Endothelial cell of umbilical vein (primary cell): ENCODE measurements at regions not wholly inside any gene's neighbourhood (a gene's known extent, or its start where the extent isn't known, plus 50 kb on each side); places are given as distances from the start of the nearest gene placed in this dataset.

Experiments
- BruUV-seq: library from RNA; stranded (reverse); fragments of 400-500 nt; replicated peaks from 2 replicates; lab custom pipeline; 2021; lab: Mats Ljungman, UMichigan
- CTCF ChIA-PET: fragments of 300-600, 350-600 bp; sonication (Branson Sonifier 250); formaldehyde crosslinking; loops from one replicate; lab custom pipeline; 2021; ENCODE audit warnings: antibody characterized with exemption, inconsistent platforms; lab: Charles Lee
- POLR2A ChIA-PET: fragments of 300-600, 350-600 bp; sonication (Branson Sonifier 250); formaldehyde crosslinking; loops from one replicate; lab custom pipeline; 2021; ENCODE audit warnings: antibody characterized with exemption, inconsistent platforms; lab: Charles Lee
- DNase-seq: peaks from one replicate; pipeline ENCODE4 v3.0.0-alpha.2; 2011; ENCODE audit warnings: low read depth, low spot score
- FAIRE-seq: peaks from 2 replicates; lab custom pipeline; 2011; peaks lifted over from hg19 to GRCh38; lab: Jason Lieb, UNC
- H2AFZ ChIP-seq: 2 replicates; pipeline ENCODE4 v1.6.0; 2012; ENCODE audit warnings: low read depth, low read length, control low read depth, inconsistent platforms
- H3K27ac ChIP-seq: 2 replicates; pipeline ENCODE4 v1.5.1; 2011; ENCODE audit warnings: low read depth, mild to moderate bottlenecking, control low read depth, low read length, moderate library complexity; ENCODE audit not compliant: insufficient read depth
- H3K27me3 ChIP-seq, 2 experiments: 2 replicates each; pipeline versions ENCODE4 v1.6.0 to v1.6.1; 2011; ENCODE audit warnings: low read length in 2 of 2, mixed read lengths in 1 of 2; ENCODE audit not compliant: control insufficient read depth in 2 of 2, insufficient read depth in 2 of 2
- H3K36me3 ChIP-seq, 2 experiments: 2 replicates in 1 of 2; 3 replicates in 1 of 2; pipeline ENCODE4 v1.5.1; 2011; ENCODE audit warnings: low read length in 2 of 2, mild to moderate bottlenecking in 1 of 2, moderate library complexity in 1 of 2; ENCODE audit not compliant: control insufficient read depth in 2 of 2, insufficient read depth in 2 of 2; ENCODE audit errors: extremely low read depth in 1 of 2
- H3K4me1 ChIP-seq: 3 replicates; pipeline ENCODE4 v1.5.1; 2011; ENCODE audit warnings: mild to moderate bottlenecking, low read length; ENCODE audit not compliant: control insufficient read depth, insufficient read depth; ENCODE audit errors: extremely low read depth
- H3K4me2 ChIP-seq: 2 replicates; pipeline ENCODE4 v1.6.1; 2011; ENCODE audit warnings: low read length, control low read depth, mixed read lengths; ENCODE audit not compliant: insufficient read depth
- H3K4me3 ChIP-seq, 3 experiments: fragments of 200-600 bp in 1 of 3; sonication (generic), shearing (Covaris generic) in 1 of 3; replicated peaks in 1 of 3; 2 replicates each; pipeline ENCODE4 v1.5.1; 2011 to 2016; ENCODE audit warnings: control low read depth in 3 of 3, low read length in 3 of 3, mild to moderate bottlenecking in 2 of 3, inconsistent platforms in 1 of 3, low read depth in 1 of 3, moderate library complexity in 1 of 3; ENCODE audit not compliant: insufficient read depth in 1 of 3
- H3K79me2 ChIP-seq: 2 replicates; pipeline ENCODE4 v1.6.0; 2012; ENCODE audit warnings: low read length, inconsistent platforms; ENCODE audit not compliant: control insufficient read depth, insufficient read depth
- H3K9ac ChIP-seq: replicated peaks from 2 replicates; pipeline ENCODE3; 2011; ENCODE audit warnings: low read length, control low read depth; ENCODE audit not compliant: insufficient read depth; ENCODE audit errors: extremely low read depth
- H3K9me1 ChIP-seq: replicated peaks from 3 replicates; pipeline ENCODE4 v1.6.0; 2011; ENCODE audit warnings: mild to moderate bottlenecking, low read length; ENCODE audit not compliant: control insufficient read depth, insufficient read depth; ENCODE audit errors: extremely low read depth
- H3K9me3 ChIP-seq: replicated peaks from 2 replicates; pipeline ENCODE4 v1.5.1; 2012; ENCODE audit warnings: low read length, inconsistent platforms; ENCODE audit not compliant: control insufficient read depth, insufficient read depth
- H4K20me1 ChIP-seq: replicated peaks from 2 replicates; pipeline ENCODE3; 2011; ENCODE audit warnings: mild to moderate bottlenecking, low read length; ENCODE audit not compliant: control insufficient read depth, insufficient read depth; ENCODE audit errors: extremely low read depth
- EZH2 ChIP-seq: IDR thresholded peaks from 2 replicates; pipeline ENCODE4 v1.6.1; 2012; ENCODE audit warnings: borderline replicate concordance, low read depth, mild to moderate bottlenecking, moderate library complexity, low read length, inconsistent platforms; ENCODE audit not compliant: severe bottlenecking
- FOS ChIP-seq: IDR thresholded peaks from 2 replicates; pipeline ENCODE4 v1.6.1; 2011; ENCODE audit warnings: mild to moderate bottlenecking, low read length, moderate library complexity, borderline replicate concordance; ENCODE audit not compliant: insufficient read depth
- GATA2 ChIP-seq: IDR thresholded peaks from 2 replicates; pipeline ENCODE4 v1.7.0; 2011; ENCODE audit warnings: low read depth, mild to moderate bottlenecking, moderate library complexity, mixed read lengths, low read length; ENCODE audit not compliant: insufficient read length, insufficient read depth
- JUN ChIP-seq: IDR thresholded peaks from 2 replicates; pipeline ENCODE4 v1.6.1; 2011; ENCODE audit warnings: borderline replicate concordance, low read depth; ENCODE audit not compliant: insufficient read length, insufficient read depth
- MAX ChIP-seq: IDR thresholded peaks from 2 replicates; pipeline ENCODE4 v1.6.1; 2011; ENCODE audit not compliant: insufficient read depth, insufficient read length
- MYC ChIP-seq: IDR thresholded peaks from one replicate; pipeline ENCODE4 v1.6.1; 2011; ENCODE audit warnings: mild to moderate bottlenecking, low read depth, low read length
- POLR2A ChIP-seq: IDR thresholded peaks from 2 replicates; pipeline ENCODE4 v1.6.1; 2012; ENCODE audit warnings: low read depth, mild to moderate bottlenecking, control low read depth, low read length
- POLR2AphosphoS5 ChIP-seq: IDR thresholded peaks from 2 replicates; pipeline ENCODE4 v1.6.1; 2012; ENCODE audit warnings: low read depth, mild to moderate bottlenecking, control low read depth, low read length, moderate library complexity; ENCODE audit not compliant: insufficient read depth
- dilution Hi-C: fragments of 300-500 bp; cut with MboI; formaldehyde crosslinking; loops from one replicate; pipeline ENCODE4 v1.15.0; 2019; ENCODE audit warnings: low sequenced_read_pairs; ENCODE audit not compliant: extremely low pct_ligation_motif_present
- intact Hi-C: fragments of 100-400 bp; cut with micrococcal nuclease; formaldehyde crosslinking; loops from one replicate; pipeline ENCODE4 v1.10.0; 2022
- TF ChIP-seq, protein P1 (sequence below), 2 donors: IDR thresholded peaks; 1 replicate in 1 of 2; 2 replicates in 1 of 2; pipeline ENCODE4 v1.5.1; 2011; ENCODE audit warnings: low read length in 2 of 2, mild to moderate bottlenecking in 2 of 2, moderate library complexity in 2 of 2, control low read depth in 1 of 2, inconsistent platforms in 1 of 2, low read depth in 1 of 2; ENCODE audit not compliant: insufficient read depth in 1 of 2; ENCODE audit errors: extremely low read depth in 1 of 2

- CTCF ChIA-PET: no interaction called here
- no peak for FAIRE-seq
Measured at GRCh38 chr2:146496248-146496647, 1348.6 kb upstream of the ACVR2A start.

More at GRCh38 chr2:146496248-146496647, 1348.6 kb upstream of the ACVR2A start:
- dilution Hi-C loops (no loop called here), intact Hi-C loops (no loop called here)
- peaks cover under 1% of the 10 kb centered on the region for H3K4me1 ChIP-seq
- H4K20me1 ChIP-seq: no peaks in the 10 kb centered on the region
- no peak overlapping the region for H3K9ac ChIP-seq
- no TSS peak for BruUV-seq
- no peak for TF ChIP-seq MAX
- no peak for TF ChIP-seq POLR2AphosphoS5
- no peak for TF ChIP-seq POLR2A
- TF ChIP-seq MYC: no peak
- no peak for TF ChIP-seq FOS
- TF ChIP-seq, protein P1, sequence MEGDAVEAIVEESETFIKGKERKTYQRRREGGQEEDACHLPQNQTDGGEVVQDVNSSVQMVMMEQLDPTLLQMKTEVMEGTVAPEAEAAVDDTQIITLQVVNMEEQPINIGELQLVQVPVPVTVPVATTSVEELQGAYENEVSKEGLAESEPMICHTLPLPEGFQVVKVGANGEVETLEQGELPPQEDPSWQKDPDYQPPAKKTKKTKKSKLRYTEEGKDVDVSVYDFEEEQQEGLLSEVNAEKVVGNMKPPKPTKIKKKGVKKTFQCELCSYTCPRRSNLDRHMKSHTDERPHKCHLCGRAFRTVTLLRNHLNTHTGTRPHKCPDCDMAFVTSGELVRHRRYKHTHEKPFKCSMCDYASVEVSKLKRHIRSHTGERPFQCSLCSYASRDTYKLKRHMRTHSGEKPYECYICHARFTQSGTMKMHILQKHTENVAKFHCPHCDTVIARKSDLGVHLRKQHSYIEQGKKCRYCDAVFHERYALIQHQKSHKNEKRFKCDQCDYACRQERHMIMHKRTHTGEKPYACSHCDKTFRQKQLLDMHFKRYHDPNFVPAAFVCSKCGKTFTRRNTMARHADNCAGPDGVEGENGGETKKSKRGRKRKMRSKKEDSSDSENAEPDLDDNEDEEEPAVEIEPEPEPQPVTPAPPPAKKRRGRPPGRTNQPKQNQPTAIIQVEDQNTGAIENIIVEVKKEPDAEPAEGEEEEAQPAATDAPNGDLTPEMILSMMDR (IDR thresholded peaks at IDR 0.05; ENCODE audit: extremely low read depth in 1 of 2, insufficient read depth in 1 of 2, low read depth in 1 of 2, low read length in 2 of 2): no peak
- TF ChIP-seq GATA2: no peak
- no peak for TF ChIP-seq EZH2
- TF ChIP-seq JUN: no peak
- no peak overlapping the region for H2AFZ ChIP-seq
- no peaks in the 10 kb centered on the region for H3K36me3 ChIP-seq
- no peak overlapping the region for H3K4me2 ChIP-seq
- no peaks in the 10 kb centered on the region for H3K79me2 ChIP-seq
- POLR2A ChIA-PET: no interaction called here
- H3K9me1 ChIP-seq: no peaks in the 10 kb centered on the region
- H3K9me3 ChIP-seq: no peaks in the 10 kb centered on the region
- no peak overlapping the region for H3K4me3 ChIP-seq
- DNase-seq: no peak
- H3K27ac ChIP-seq: no peak overlapping the region
- no peaks in the 10 kb centered on the region for H3K27me3 ChIP-seq
